OCI-LY7 (cell line): ENCODE measurements at regions not wholly inside any gene's neighbourhood (a gene's known extent, or its start where the extent isn't known, plus 50 kb on each side); places are given as distances from the start of the nearest gene placed in this dataset.

Experiments
- CTCF ChIP-seq: fragments of 200-600 bp; sonication (generic); conservative IDR thresholded peaks from 2 replicates; pipeline ENCODE4 v1.5.1; 2014; ENCODE audit warnings: mild to moderate bottlenecking, antibody characterized with exemption, low read length, moderate library complexity, mixed read lengths
- EZH2phosphoT487 ChIP-seq: fragments of 200-600 bp; sonication (generic); IDR thresholded peaks from 2 replicates; pipeline ENCODE4 v1.6.1; 2018; ENCODE audit warnings: low read depth, borderline replicate concordance, mild to moderate bottlenecking, mixed run types, antibody characterized with exemption, low read length, moderate library complexity, mixed read lengths

DNA sequence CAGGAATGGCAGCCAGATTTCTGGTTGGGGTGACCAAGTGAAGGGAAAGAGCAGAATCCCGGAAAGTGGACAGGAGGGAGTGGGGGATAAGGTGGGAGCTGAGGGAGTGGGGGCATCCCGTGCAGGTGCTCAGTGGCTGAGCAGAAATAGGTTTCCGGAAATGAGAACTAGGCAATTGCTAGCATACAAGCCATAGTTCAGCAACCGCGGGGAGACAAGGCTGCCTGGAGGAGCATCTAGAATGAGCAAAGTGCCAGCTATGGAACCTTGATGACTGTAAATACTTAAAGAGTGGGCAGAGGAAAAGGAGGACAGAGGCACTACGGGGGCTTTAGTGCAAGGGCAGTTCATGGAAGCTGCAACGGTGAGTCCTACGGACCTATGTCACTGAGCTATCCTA is 220.2 kb downstream of the BCL11A start:
- TF ChIP-seq CTCF (no peak), EZH2phosphoT487 (no peak)
